ENCODE measurements at regions not wholly inside any gene's neighbourhood (a gene's known extent, or its start where the extent isn't known, plus 50 kb on each side); places are given as distances from the start of the nearest gene placed in this dataset.
A peak's percentile ranks its signal among the peaks of the same experiment; 100 is the strongest.

DNA sequence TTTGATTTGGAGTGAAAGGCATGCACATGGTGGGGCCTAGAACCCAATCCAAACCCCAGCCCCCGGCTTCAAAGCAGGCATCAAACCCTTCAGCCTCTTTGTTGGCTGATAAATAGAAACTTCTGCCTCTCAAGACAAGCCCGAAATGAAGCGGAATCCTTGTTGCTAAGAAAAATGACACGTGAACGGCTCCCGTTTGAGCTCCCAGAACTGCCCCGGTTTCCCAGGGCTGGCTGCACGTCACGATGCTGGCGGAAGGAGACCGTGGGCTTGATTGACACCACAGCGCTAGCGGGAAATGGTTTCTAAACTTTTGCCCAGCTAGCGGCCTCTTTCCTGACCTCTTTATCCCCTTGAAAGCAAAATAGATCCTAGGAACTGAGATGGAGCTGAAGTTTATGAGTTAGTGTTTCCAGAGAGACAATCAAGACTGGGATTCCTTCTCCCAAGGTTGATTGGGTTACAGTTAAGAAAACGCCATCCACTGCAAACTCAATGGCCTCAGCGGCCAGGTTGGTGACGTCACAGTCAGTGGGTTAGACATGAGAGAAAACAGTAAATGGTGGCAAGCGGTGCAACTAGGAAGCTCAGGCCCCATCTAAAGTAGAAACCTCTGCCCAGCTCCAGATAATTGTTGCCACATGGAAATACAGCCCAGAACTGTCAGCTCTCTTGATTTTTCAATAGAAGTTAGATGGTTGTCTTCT, 117.0 kb downstream of the ANKRD60 start:
- no peak for DNase-seq (ENCODE audit: low read depth)

DNA sequence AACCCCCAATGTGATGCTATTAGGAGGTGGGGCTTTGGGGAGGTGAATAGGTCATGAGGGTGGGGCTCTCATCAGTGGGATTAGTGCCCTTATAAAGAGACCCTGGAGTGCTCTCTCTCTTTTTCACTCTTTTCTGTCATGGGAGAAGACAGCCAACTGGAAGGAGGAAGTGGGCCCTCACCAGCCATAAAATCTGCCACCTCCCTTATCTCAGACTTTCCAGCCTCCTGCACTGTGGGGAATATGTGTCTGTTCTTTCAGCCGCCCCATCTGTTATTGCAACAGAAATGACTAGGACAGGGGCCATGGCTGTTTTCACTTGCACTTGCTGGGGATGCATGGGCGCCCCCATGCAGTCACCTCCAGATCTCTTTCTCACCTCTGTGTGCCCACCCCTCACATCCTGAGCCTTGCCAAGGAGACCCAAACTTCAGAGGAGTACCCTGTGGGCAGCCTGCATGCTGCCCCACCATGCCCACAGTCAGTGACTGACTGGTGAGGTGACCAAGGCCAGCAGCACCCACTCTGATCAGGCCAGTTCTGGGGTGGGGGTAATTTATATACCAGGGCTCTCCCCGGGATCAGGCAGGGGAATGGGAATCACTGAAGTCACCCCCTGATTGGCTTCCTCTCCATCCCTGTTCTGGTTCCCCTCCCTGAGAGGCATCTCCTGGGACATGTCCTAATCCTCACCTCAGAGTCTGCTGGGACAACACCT, 118.4 kb downstream of the ANKRD60 start:
- DNase-seq (ENCODE audit: low read depth): no peak

DNA sequence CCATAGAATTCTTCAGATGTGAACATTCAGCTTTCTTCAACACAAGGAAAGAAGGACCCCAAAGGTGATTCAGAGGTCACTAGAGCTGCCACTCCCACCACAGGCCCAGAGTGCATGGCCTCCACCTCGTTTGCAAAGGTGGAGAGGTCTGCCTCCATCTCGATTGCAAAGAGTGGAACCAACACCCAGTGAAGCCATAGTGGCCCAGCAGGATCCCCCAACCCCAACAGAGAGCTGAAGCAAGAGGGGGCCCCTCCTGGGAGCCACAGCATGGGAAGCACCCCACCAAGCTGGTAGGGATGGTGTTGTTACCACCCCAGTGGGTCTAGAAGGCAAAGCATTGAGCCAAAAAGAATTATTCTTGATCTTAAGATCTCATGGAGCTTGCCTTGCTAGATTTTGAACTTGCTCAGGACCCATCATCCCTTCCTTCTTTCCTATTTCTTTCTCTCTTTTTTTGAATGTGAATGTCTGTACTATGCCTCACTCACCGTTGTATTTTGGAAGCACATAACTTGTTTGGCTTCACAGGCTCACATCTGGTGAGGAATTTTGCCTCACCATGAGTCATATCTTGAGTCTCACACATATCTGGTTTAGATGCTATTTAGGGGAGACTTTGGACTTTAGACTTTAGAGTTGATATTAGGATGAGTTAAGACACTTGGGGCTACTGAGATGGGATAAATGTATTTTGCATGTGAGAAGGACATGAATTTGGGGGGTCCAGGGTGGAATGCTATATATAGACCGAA, 119.2 kb downstream of the ANKRD60 start:
- DNase-seq (ENCODE audit: low read depth): peak; percentile 88

DNA sequence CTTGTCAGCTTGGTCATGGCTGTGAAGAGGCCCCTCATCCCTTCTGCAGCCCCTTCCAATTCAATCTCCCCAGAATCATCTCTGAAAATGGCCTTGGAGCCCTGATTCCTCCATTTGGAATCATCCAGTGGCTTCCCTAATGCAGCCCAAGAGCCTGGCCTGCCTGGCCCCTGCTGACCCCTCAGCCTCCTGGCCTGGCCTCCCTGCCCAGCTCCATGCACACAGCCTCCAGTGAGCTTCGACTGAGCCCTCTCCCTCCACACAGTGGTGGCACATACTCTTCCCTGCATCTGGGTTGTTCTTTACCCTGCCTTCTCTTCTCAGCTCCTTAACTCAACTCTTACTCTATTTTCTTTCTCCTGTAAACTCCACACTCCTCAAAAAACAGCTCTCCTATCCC, 120.9 kb downstream of the ANKRD60 start:
- no peak for DNase-seq (ENCODE audit: low read depth)

GRCh38 chr20:58106143-58106750, 122.2 kb downstream of the ANKRD60 start:
- DNase-seq (ENCODE audit: low read depth): no peak

DNA sequence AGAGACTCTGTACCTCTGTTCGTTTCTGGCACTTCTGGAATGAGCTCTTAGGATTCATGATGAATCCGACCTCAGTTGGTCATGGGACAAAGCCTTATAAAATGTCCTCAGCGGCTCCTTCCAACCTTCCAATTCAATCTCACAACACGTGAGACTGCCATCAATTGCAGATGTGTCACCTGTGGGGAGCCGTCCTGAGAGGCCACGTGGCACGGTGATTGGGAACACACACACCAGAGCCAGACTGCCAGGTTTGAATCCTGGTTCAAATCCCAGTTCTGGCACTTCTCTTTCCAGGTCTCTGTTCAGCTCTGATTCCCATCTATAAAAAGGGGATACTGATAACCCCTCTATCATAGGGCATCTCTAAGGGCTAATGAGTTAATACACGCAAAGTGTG, 124.5 kb downstream of the ANKRD60 start:
- DNase-seq (ENCODE audit: low read depth): no peak

DNA sequence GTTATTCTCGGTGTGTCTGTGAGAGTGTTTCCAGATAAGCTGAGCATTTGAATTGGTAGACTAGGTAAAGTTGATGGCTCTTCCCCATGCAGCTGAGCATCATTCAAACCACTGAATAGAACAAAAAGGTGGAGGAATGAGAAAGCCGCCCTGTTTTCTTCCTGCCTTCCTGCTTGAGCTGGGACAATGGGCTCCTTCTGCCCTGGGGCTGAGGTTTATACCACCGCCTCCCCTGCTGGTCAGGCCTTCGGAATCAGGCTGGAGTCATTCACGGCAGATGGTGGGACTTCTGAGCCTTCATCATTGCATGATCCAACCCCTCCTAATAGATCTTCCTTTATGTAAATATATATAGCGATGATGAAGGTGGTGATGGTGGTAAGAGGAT, 124.9 kb downstream of the ANKRD60 start:
- DNase-seq (ENCODE audit: low read depth): no peak

GRCh38 chr20:58102744-58103516, 125.5 kb downstream of the ANKRD60 start:
- DNase-seq (ENCODE audit: low read depth): peak; percentile 97

- peak; percentile 99 for DNase-seq (ENCODE audit: low read depth)
These were observed 126.2 kb downstream of the ANKRD60 start for GRCh38 chr20:58102261-58102660.

DNA sequence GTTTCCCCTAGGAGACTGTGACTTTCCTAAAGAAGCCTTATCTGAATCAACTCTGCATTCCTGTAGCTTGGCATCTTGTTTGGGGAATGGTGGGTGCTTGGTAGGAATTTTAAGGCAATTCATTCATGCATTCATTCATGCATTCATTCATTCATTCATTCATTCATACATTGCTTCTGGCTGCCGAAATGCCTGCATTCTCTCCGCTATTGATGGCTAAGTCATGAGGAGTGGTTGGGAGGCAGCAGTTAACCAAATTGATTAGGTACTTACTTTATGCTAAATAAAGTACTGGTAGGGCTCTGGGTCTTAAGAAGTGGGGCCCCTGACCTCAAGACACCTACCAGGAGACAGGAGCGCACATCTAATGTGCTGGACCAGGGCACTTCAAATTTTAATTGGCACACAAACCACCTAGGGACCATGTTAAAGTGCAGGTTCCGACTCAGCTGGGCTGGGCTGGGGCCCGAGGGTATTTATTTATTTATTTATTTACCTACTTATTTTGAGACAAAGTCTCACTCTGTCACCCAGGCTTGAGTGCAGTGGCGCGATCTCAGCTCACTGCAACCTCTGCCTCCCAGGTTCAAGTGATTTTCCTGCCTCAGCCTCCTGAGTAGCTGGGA, 127.6 kb downstream of the ANKRD60 start:
- DNase-seq (ENCODE audit: low read depth): no peak

- DNase-seq (ENCODE audit: low read depth): no peak
These were observed 128.3 kb downstream of the ANKRD60 start for GRCh38 chr20:58099956-58100730.

DNA sequence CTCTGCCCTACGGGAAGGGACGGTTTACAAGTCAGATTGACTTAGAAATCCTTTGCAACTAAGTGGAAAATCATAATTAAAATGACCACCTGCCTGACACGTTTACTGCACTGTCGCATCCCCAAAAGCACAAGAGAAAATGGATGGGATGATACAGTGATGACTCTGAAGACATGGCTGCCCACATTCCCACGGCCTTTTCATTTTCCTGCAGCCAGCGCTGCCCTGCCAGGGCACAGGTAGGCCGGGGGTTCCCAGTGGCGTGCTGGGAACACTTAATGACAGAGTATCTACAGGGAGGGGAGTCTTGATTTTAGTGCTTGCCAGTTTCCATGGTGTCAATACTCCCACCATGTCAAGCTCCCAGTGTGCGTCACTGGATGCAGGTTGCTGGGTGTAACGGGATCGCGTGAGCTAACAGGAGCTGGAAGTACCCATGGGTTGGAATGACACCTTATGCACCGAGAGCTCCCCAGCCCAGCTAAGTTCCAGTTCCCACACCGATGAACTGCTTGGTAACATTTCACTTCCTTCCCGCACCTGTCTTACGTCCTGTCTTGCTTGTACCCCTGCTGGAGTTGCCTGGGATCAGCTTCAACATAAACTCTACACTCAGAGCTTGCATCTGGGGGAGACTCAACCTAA, 129.0 kb downstream of the ANKRD60 start:
- DNase-seq (ENCODE audit: low read depth): no peak

- DNase-seq (ENCODE audit: low read depth): no peak
These were observed 129.9 kb downstream of the ANKRD60 start for GRCh38 chr20:58098571-58098970.

GRCh38 chr20:58097943-58098342, 130.5 kb downstream of the ANKRD60 start:
- DNase-seq (ENCODE audit: low read depth): no peak

GRCh38 chr20:58097429-58097828, 131.0 kb downstream of the ANKRD60 start:
- no peak for DNase-seq (ENCODE audit: low read depth)

- no peak for DNase-seq (ENCODE audit: low read depth)
These were observed 131.5 kb downstream of the ANKRD60 start for GRCh38 chr20:58096880-58097423.

GRCh38 chr20:58094698-58095097, 133.8 kb downstream of the ANKRD60 start:
- DNase-seq (ENCODE audit: low read depth): no peak

DNA sequence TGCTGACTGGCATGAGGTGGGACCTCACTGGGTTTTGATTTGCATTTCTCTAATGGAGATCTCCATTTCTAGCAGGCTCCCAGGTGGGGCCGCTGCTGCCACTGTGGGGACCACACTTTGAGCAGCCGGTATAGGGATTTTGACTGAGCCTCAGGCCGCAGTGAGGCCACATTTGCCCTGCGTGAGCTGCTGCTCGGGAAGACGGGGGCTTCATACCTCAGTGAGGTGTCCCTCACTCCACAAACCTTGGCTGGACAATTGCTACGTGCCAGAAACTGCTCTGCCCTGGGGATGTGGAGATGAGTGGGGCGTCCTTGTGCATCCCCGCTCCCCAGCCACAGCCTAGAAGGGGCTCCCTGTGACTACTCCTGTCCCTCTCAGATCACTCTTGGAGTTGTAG, 134.3 kb downstream of the ANKRD60 start:
- DNase-seq (ENCODE audit: low read depth): no peak

DNA sequence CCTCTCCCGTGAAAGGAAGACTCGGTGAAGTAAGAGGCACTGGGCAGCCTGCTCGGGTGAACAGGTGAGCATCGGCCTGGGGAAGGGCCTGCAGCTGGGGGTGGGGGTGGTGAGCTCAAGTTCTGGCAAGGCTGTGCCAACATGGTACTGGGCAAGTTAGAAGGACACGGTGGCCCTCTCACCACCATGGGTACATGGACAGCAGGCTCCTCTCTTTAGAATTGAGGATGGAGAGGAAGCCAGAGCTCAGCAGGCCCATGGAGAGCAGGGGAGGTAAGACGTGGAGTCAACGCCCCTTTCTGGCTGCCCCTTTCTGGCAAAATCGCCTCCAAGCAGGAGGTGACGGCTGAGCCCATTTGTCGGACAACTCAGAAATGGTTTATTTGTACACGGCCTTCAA, 135.6 kb downstream of the ANKRD60 start:
- no peak for DNase-seq (ENCODE audit: low read depth)

Data from myocyte (in vitro differentiated cells).